ENCODE measurements at regions not wholly inside any gene's neighbourhood (a gene's known extent, or its start where the extent isn't known, plus 50 kb on each side); places are given as distances from the start of the nearest gene placed in this dataset.

DNA sequence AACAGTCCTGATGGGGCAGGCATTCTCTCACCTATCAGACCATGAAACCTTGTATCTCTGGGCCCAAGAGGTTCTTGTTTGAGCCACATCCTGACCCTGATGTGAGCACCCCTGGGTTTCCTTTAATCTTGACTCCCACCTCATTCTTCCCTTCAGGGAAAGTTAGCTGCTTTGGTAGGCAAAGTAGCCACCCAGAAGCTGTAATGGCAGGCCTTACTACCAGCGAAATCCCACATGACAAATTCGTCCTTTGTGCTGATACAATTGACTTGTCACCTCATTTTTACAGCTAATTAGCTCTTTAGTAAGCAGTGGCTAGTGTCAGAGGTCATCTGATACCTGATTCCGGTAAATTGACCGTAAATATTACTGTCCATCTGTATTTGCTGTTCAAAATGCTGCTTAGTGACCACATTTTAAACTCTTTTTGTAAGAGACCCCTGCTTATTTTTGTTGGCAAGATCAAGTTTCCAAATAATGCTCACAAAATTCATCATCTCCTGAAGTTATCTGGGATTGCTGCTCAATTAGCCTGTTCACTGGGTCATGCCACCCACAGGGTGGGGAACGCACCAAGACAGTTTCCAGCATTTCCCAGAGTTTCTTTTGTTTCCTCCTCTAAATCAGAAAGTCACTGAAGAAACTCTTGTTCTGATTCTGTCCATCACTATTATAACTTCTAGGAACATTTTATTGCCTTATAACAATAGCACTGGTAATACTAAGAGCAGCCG, 329.7 kb downstream of the GPAT3 start:
- H3K4me1 ChIP-seq (ENCODE audit: control insufficient read depth in 2 of 2, insufficient read depth in 2 of 2, low read length in 2 of 2) = no peaks in the 10 kb centered on the region
- H3K27me3 ChIP-seq (ENCODE audit: control insufficient read depth in 2 of 2, insufficient read depth in 1 of 2, low read length in 1 of 2) = no peaks in the 10 kb centered on the region
- WGBS = 66% methylated on average over 6 of the region's 6 CpGs

GRCh38 chr4:83864097-83864817, 328.3 kb downstream of the GPAT3 start:
- Histone ChIP-seq H3K27ac (ENCODE audit: low read depth in 1 of 2, low read length in 1 of 2) (no peak overlapping the region), H3K4me1 (ENCODE audit: control insufficient read depth in 2 of 2, insufficient read depth in 2 of 2, low read length in 2 of 2) (no peaks in the 10 kb centered on the region), H3K36me3 (ENCODE audit: control insufficient read depth in 2 of 2, insufficient read depth in 2 of 2, low read length in 1 of 2) (no peaks in the 10 kb centered on the region), H3K4me3 (ENCODE audit: low read length in 2 of 2) (no peak overlapping the region), H3K9me3 (ENCODE audit: control insufficient read depth in 2 of 2, insufficient read depth in 1 of 2, low read length in 1 of 2) (no peaks in the 10 kb centered on the region), H3K27me3 (ENCODE audit: control insufficient read depth in 2 of 2, insufficient read depth in 1 of 2, low read length in 1 of 2) (no peaks in the 10 kb centered on the region)
- WGBS = 75% methylated on average over 4 of the region's 4 CpGs
- no peak for DNase-seq (ENCODE audit: low read depth in 6 of 9, low spot score in 9 of 9)

More for the DNA sequence above, 329.7 kb downstream of the GPAT3 start:
- Histone ChIP-seq H3K27ac (ENCODE audit: low read depth in 1 of 2, low read length in 1 of 2) (no peak overlapping the region), H3K36me3 (ENCODE audit: control insufficient read depth in 2 of 2, insufficient read depth in 2 of 2, low read length in 1 of 2) (no peaks in the 10 kb centered on the region), H3K9me3 (ENCODE audit: control insufficient read depth in 2 of 2, insufficient read depth in 1 of 2, low read length in 1 of 2) (no peaks in the 10 kb centered on the region), H3K4me3 (ENCODE audit: low read length in 2 of 2) (no peak overlapping the region)
- DNase-seq (ENCODE audit: low read depth in 6 of 9, low spot score in 9 of 9) = no peak

DNA sequence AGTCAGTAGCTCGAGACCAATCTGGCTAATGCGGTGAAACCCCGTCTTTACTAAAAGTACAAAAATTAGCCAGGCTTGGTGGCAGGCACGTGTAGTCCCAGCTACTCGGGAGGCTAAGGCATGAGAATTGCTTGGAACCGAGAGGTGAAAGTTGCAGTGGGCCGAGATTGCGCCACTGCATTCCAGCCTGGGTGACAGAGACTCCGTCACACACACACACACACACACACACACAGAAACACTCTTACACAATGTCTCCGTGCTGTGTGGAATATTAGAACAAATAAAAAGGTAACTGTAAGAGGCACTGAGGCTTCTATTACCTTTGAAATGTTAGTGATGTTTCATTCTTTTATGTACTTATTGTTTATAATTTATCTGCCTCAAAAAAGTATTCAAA, 326.6 kb downstream of the GPAT3 start:
- H3K4me3 ChIP-seq (ENCODE audit: low read length in 2 of 2) = no peak overlapping the region
- H3K27me3 ChIP-seq (ENCODE audit: control insufficient read depth in 2 of 2, insufficient read depth in 1 of 2, low read length in 1 of 2) = no peaks in the 10 kb centered on the region
- no peak overlapping the region for H3K27ac ChIP-seq (ENCODE audit: low read depth in 1 of 2, low read length in 1 of 2)
- no peaks in the 10 kb centered on the region for H3K9me3 ChIP-seq (ENCODE audit: control insufficient read depth in 2 of 2, insufficient read depth in 1 of 2, low read length in 1 of 2)
- H3K36me3 ChIP-seq (ENCODE audit: control insufficient read depth in 2 of 2, insufficient read depth in 2 of 2, low read length in 1 of 2) = no peaks in the 10 kb centered on the region
- DNase-seq (ENCODE audit: low read depth in 6 of 9, low spot score in 9 of 9) = no peak
- 90% methylated on average over 10 of the region's 10 CpGs for WGBS
- no peaks in the 10 kb centered on the region for H3K4me1 ChIP-seq (ENCODE audit: control insufficient read depth in 2 of 2, insufficient read depth in 2 of 2, low read length in 2 of 2)

GRCh38 chr4:83860200-83860599, 324.3 kb downstream of the GPAT3 start:
- Histone ChIP-seq H3K27ac (ENCODE audit: low read depth in 1 of 2, low read length in 1 of 2) (no peak overlapping the region), H3K9me3 (ENCODE audit: control insufficient read depth in 2 of 2, insufficient read depth in 1 of 2, low read length in 1 of 2) (no peaks in the 10 kb centered on the region), H3K4me1 (ENCODE audit: control insufficient read depth in 2 of 2, insufficient read depth in 2 of 2, low read length in 2 of 2) (no peaks in the 10 kb centered on the region), H3K4me3 (ENCODE audit: low read length in 2 of 2) (no peak overlapping the region), H3K36me3 (ENCODE audit: control insufficient read depth in 2 of 2, insufficient read depth in 2 of 2, low read length in 1 of 2) (no peaks in the 10 kb centered on the region), H3K27me3 (ENCODE audit: control insufficient read depth in 2 of 2, insufficient read depth in 1 of 2, low read length in 1 of 2) (no peaks in the 10 kb centered on the region)
- WGBS = 94% methylated on average over 2 of the region's 2 CpGs
- no peak for DNase-seq (ENCODE audit: low read depth in 6 of 9, low spot score in 9 of 9)

DNA sequence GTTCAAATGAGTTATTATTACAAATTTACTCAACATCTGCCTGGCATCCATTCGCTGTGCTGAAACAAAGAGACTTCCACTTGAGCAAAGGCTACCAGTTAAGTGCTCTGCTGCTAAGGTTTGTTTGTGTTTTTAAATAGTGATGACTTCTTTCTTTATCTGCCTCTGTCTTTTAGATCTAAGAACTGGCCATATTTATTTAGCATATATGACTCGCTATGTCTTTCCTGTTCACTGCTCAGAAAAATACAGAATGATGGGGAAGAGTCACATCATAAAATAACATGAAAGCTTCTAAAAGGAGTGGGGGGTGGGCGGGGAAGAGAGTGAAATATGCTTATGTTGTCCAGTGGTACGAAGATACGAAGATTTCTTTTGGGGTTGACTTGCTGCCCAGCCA, 322.2 kb downstream of the GPAT3 start:
- Histone ChIP-seq H3K27me3 (ENCODE audit: control insufficient read depth in 2 of 2, insufficient read depth in 1 of 2, low read length in 1 of 2) (no peaks in the 10 kb centered on the region), H3K27ac (ENCODE audit: low read depth in 1 of 2, low read length in 1 of 2) (no peak overlapping the region), H3K36me3 (ENCODE audit: control insufficient read depth in 2 of 2, insufficient read depth in 2 of 2, low read length in 1 of 2) (no peaks in the 10 kb centered on the region), H3K9me3 (ENCODE audit: control insufficient read depth in 2 of 2, insufficient read depth in 1 of 2, low read length in 1 of 2) (no peaks in the 10 kb centered on the region), H3K4me1 (ENCODE audit: control insufficient read depth in 2 of 2, insufficient read depth in 2 of 2, low read length in 2 of 2) (no peaks in the 10 kb centered on the region), H3K4me3 (ENCODE audit: low read length in 2 of 2) (no peak overlapping the region)
- WGBS = 95% methylated on average over 5 of the region's 5 CpGs
- no peak for DNase-seq (ENCODE audit: low read depth in 6 of 9, low spot score in 9 of 9)

DNA sequence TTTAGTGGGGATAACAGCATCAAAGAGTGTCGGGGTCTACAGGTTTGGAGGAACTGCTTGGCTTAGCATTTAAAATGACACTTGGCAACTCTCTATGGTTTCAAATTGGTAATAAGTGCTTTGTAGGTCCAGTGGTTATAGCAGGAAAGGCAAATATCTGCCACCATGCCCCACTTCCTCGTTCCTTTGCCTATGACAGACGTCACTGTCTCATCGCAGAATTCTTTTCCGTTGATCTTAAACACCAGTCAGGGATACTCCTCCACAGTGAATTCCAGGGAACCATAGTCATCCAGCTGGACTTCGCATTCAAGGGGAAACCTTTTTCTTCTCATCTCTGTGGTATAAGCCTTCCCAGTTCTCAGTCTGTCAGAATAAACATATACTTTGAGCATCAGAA, 319.1 kb downstream of the GPAT3 start:
- WGBS = 69% methylated on average over 6 of the region's 6 CpGs
- no peak overlapping the region for H3K4me3 ChIP-seq (ENCODE audit: low read length in 2 of 2)

DNA sequence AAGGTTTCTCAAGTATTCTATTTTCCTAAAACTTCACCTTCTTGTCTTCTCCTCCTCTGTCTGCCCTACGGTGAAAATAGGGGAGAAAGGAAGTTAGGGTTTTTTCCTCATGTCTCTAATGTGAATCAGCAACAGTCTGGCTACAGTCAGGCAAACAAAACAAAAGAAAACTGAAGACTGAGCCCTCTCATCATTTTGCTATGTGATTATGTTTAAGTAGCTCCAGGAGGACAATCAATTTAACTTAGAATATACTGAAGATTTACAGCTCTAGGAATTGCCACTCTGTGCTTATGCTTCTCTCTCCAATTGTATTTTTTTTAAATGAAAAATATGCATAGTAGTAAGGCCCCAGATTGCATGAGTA, 316.2 kb downstream of the GPAT3 start:
- Histone ChIP-seq H3K27ac (ENCODE audit: low read depth in 1 of 2, low read length in 1 of 2) (no peak overlapping the region), H3K27me3 (ENCODE audit: control insufficient read depth in 2 of 2, insufficient read depth in 1 of 2, low read length in 1 of 2) (no peaks in the 10 kb centered on the region), H3K4me3 (ENCODE audit: low read length in 2 of 2) (no peak overlapping the region), H3K4me1 (ENCODE audit: control insufficient read depth in 2 of 2, insufficient read depth in 2 of 2, low read length in 2 of 2) (no peaks in the 10 kb centered on the region), H3K36me3 (ENCODE audit: control insufficient read depth in 2 of 2, insufficient read depth in 2 of 2, low read length in 1 of 2) (no peaks in the 10 kb centered on the region), H3K9me3 (ENCODE audit: control insufficient read depth in 2 of 2, insufficient read depth in 1 of 2, low read length in 1 of 2) (no peaks in the 10 kb centered on the region)
- no peak for DNase-seq (ENCODE audit: low read depth in 6 of 9, low spot score in 9 of 9)
- WGBS = 39% methylated on average over 1 of the region's 1 CpG

More for the DNA sequence above, 319.1 kb downstream of the GPAT3 start:
- no peak overlapping the region for H3K27ac ChIP-seq (ENCODE audit: low read depth in 1 of 2, low read length in 1 of 2)
- no peaks in the 10 kb centered on the region for H3K27me3 ChIP-seq (ENCODE audit: control insufficient read depth in 2 of 2, insufficient read depth in 1 of 2, low read length in 1 of 2)
- H3K36me3 ChIP-seq (ENCODE audit: control insufficient read depth in 2 of 2, insufficient read depth in 2 of 2, low read length in 1 of 2) = no peaks in the 10 kb centered on the region
- H3K4me1 ChIP-seq (ENCODE audit: control insufficient read depth in 2 of 2, insufficient read depth in 2 of 2, low read length in 2 of 2) = no peaks in the 10 kb centered on the region
- no peak for DNase-seq (ENCODE audit: low read depth in 6 of 9, low spot score in 9 of 9)
- no peaks in the 10 kb centered on the region for H3K9me3 ChIP-seq (ENCODE audit: control insufficient read depth in 2 of 2, insufficient read depth in 1 of 2, low read length in 1 of 2)

GRCh38 chr4:83851261-83852084, 315.6 kb downstream of the GPAT3 start:
- no peak overlapping the region for H3K4me3 ChIP-seq (ENCODE audit: low read length in 2 of 2)
- H3K27ac ChIP-seq (ENCODE audit: low read depth in 1 of 2, low read length in 1 of 2) = no peak overlapping the region
- no peaks in the 10 kb centered on the region for H3K27me3 ChIP-seq (ENCODE audit: control insufficient read depth in 2 of 2, insufficient read depth in 1 of 2, low read length in 1 of 2)
- no peaks in the 10 kb centered on the region for H3K9me3 ChIP-seq (ENCODE audit: control insufficient read depth in 2 of 2, insufficient read depth in 1 of 2, low read length in 1 of 2)
- WGBS = 46% methylated on average over 10 of the region's 10 CpGs
- H3K36me3 ChIP-seq (ENCODE audit: control insufficient read depth in 2 of 2, insufficient read depth in 2 of 2, low read length in 1 of 2) = no peaks in the 10 kb centered on the region
- no peaks in the 10 kb centered on the region for H3K4me1 ChIP-seq (ENCODE audit: control insufficient read depth in 2 of 2, insufficient read depth in 2 of 2, low read length in 2 of 2)
- no peak for DNase-seq (ENCODE audit: low read depth in 6 of 9, low spot score in 9 of 9)

- 91% methylated on average over 6 of the region's 6 CpGs for WGBS
- no peaks in the 10 kb centered on the region for H3K27me3 ChIP-seq (ENCODE audit: control insufficient read depth in 2 of 2, insufficient read depth in 1 of 2, low read length in 1 of 2)
- no peak overlapping the region for H3K4me3 ChIP-seq (ENCODE audit: low read length in 2 of 2)
- DNase-seq (ENCODE audit: low read depth in 6 of 9, low spot score in 9 of 9) = no peak
- H3K4me1 ChIP-seq (ENCODE audit: control insufficient read depth in 2 of 2, insufficient read depth in 2 of 2, low read length in 2 of 2) = no peaks in the 10 kb centered on the region
- no peaks in the 10 kb centered on the region for H3K9me3 ChIP-seq (ENCODE audit: control insufficient read depth in 2 of 2, insufficient read depth in 1 of 2, low read length in 1 of 2)
- H3K36me3 ChIP-seq (ENCODE audit: control insufficient read depth in 2 of 2, insufficient read depth in 2 of 2, low read length in 1 of 2) = no peaks in the 10 kb centered on the region
- H3K27ac ChIP-seq (ENCODE audit: low read depth in 1 of 2, low read length in 1 of 2) = no peak overlapping the region
Observed at GRCh38 chr4:83850435-83850834, 314.5 kb downstream of the GPAT3 start.

Measured in thymus (tissue), 11 donors.